Ascending aorta (tissue), 2 donors: ENCODE measurements at regions not wholly inside any gene's neighbourhood (a gene's known extent, or its start where the extent isn't known, plus 50 kb on each side); places are given as distances from the start of the nearest gene placed in this dataset.
"Not testable (repeated sequence)": the region's sequence is repeated elsewhere in the genome, so short reads cannot be mapped to it uniquely, and the experiment has no call there.

Experiments used
- DNase-seq, 2 donors: peaks; one replicate each; pipeline ENCODE4 v3.0.0-alpha.2; 2019; ENCODE audit warnings: low spot score in 2 of 2
- H3K27ac ChIP-seq, 2 donors: fragments of 200-600 bp; sonication (generic); one replicate each; pipeline ENCODE4 v1.5.1; 2016 to 2017; ENCODE audit warnings: mild to moderate bottlenecking in 1 of 2
- H3K27me3 ChIP-seq: fragments of 200-600 bp; sonication (generic); one replicate; pipeline ENCODE4 v1.5.1; 2017
- H3K36me3 ChIP-seq, 2 donors: fragments of 200-600 bp; sonication (generic); one replicate each; pipeline ENCODE4 v1.5.1; 2016
- H3K4me1 ChIP-seq, 2 donors: fragments of 200-600 bp; sonication (generic); one replicate each; pipeline ENCODE4 v1.5.1; 2016 to 2017; ENCODE audit warnings: mild to moderate bottlenecking in 1 of 2
- H3K4me3 ChIP-seq, 2 donors: fragments of 200-600 bp; sonication (generic); one replicate each; pipeline ENCODE4 v1.5.1; 2016 to 2017; ENCODE audit warnings: mild to moderate bottlenecking in 1 of 2
- H3K9me3 ChIP-seq, 2 donors: fragments of 200-600 bp; sonication (generic); one replicate each; pipeline ENCODE4 v1.5.1; 2016
- intact Hi-C: fragments of 100-400 bp; cut with DNase I; formaldehyde crosslinking; loops from one replicate; pipeline ENCODE4 v1.15.1; 2023
- TF ChIP-seq, protein P1 (sequence below), 3 experiments: fragments of 200-600 bp in 2 of 3; fragments of 450-650 bp in 1 of 3; sonication (generic) in 2 of 3; IDR thresholded peaks; one replicate each; pipeline ENCODE4 v1.5.1; 2016 to 2019; ENCODE audit warnings: antibody characterized with exemption in 3 of 3, mild to moderate bottlenecking in 1 of 3, moderate library complexity in 1 of 3

DNA sequence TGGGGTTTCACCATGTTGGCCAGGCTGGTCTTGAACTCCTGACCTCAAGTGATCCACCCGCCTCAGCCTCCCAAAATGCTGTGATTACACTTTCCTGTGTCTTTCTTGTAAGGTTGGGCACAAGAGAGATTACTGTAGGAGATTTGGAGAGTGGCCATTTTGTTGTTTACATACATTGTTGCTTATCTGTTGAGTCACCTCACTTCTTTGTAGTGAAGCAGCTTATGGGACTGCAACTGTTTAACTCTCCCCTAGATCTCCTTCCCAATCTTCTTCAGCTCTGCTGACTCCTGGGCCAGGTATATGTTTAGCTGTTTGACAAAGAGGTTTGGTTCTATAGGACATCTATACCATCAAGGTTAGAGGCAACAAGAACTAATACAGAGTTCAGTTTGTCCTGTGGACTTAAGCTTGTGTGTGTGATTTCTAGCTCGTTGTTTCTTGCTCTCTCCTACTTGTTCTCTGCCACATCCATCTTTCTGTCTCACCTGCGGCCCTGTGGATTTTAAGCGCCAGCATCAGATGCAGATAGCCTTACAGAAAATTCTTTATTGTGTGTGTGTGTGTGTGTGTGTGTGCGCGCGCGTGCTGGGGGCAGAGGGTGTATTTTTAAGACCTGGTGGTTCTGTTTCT is 95.4 kb downstream of the HAUS1 start:
- Histone ChIP-seq H3K27me3 (no peaks in the 10 kb centered on the region), H3K4me3 (no peak overlapping the region), H3K27ac (no peak overlapping the region), H3K4me1 (no peaks in the 10 kb centered on the region), H3K9me3 (no peaks in the 10 kb centered on the region), H3K36me3 (peaks cover 0 to 3% of the 10 kb centered on the region in 2 donors)
- TF ChIP-seq, protein P1, sequence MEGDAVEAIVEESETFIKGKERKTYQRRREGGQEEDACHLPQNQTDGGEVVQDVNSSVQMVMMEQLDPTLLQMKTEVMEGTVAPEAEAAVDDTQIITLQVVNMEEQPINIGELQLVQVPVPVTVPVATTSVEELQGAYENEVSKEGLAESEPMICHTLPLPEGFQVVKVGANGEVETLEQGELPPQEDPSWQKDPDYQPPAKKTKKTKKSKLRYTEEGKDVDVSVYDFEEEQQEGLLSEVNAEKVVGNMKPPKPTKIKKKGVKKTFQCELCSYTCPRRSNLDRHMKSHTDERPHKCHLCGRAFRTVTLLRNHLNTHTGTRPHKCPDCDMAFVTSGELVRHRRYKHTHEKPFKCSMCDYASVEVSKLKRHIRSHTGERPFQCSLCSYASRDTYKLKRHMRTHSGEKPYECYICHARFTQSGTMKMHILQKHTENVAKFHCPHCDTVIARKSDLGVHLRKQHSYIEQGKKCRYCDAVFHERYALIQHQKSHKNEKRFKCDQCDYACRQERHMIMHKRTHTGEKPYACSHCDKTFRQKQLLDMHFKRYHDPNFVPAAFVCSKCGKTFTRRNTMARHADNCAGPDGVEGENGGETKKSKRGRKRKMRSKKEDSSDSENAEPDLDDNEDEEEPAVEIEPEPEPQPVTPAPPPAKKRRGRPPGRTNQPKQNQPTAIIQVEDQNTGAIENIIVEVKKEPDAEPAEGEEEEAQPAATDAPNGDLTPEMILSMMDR (IDR thresholded peaks at IDR 0.05): no peak
- DNase-seq: no peak
- intact Hi-C loops: no loop called here

DNA sequence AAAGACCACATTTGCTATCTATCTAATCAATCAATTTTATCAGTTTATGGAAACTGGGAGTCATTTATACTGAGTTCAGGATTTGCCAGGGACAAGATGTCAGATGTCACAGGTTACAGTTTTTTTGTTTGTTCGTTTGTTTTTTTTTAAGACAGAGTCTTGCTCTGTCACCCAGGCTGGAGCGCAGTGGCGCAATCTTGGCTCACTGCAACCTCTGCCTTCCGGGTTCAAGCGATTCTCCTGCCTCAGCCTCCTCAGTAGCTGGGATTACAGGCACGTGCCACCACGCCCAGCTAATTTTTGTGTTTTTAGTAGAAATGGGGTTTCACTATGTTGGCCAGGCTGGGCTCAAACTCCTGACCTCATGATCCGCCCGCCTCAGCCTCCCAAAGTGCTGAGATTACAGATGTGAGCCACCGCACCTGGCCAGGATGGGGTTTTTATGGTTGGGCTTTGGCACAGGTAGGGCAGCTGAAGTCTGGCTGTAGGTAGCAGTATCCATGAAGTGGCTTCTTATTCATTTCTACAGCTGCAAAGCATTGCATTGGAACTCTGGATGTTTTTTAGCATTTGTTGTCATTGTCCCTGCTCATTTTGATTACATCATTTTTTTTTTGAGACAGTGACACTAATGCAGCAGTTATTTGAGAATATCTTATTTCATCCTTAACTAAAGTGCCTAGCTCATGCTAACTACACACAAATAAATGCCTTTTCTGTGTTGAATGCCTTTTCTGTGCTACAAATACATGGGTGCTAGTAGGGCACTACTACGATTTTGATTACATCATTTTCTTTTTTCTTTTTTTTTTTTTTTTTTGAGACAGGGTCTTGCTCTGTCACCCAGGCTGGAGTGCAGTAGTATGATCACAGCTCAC is 96.2 kb downstream of the HAUS1 start:
- intact Hi-C loops: not testable (repeated sequence)

DNA sequence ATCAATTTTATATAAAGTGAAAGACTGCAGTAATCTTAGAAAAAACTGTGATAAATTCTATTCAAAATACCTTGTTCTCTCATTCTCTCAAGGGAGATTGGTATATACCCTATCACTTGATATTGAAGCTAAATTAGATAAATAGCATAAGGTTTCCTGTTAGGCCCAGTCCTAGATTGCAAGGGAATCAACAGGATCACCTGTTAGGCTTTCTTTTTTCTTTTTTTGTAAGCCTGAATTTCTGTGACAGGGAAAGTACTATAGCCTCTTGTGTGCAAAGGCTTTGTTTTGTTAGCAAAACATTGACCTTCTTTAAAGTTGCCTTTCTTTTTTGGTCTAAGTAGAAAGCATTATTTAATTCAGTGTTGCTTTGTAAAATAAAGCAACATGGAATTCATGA is 100.0 kb downstream of the HAUS1 start:
- no peaks in the 10 kb centered on the region for H3K9me3 ChIP-seq
- no peaks in the 10 kb centered on the region for H3K27me3 ChIP-seq
- no peak for DNase-seq
- TF ChIP-seq, protein P1 (IDR thresholded peaks at IDR 0.05): no peak
- H3K4me1 ChIP-seq: no peaks in the 10 kb centered on the region
- intact Hi-C loops: no loop called here
- peaks cover 0 to 3% of the 10 kb centered on the region in 2 donors for H3K36me3 ChIP-seq
- H3K27ac ChIP-seq: no peak overlapping the region
- no peak overlapping the region for H3K4me3 ChIP-seq

More for the DNA sequence above, 96.2 kb downstream of the HAUS1 start:
- not testable (repeated sequence) for H3K36me3 ChIP-seq, DNase-seq, H3K9me3 ChIP-seq, H3K4me1 ChIP-seq, H3K27ac ChIP-seq, H3K27me3 ChIP-seq, H3K4me3 ChIP-seq

- Histone ChIP-seq H3K4me3 (no peak overlapping the region), H3K27ac (no peak overlapping the region), H3K9me3 (no peaks in the 10 kb centered on the region), H3K36me3 (no peaks in the 10 kb centered on the region), H3K27me3 (no peaks in the 10 kb centered on the region), H3K4me1 (no peaks in the 10 kb centered on the region)
- intact Hi-C loops: no loop called here
- no peak for DNase-seq
- TF ChIP-seq, protein P1 (IDR thresholded peaks at IDR 0.05): no peak
Observed at GRCh38 chr18:46207985-46208384, 103.8 kb downstream of the HAUS1 start.

GRCh38 chr18:46209161-46209560 is 105.0 kb downstream of the HAUS1 start:
- DNase-seq: no peak
- Histone ChIP-seq H3K4me1 (no peaks in the 10 kb centered on the region), H3K4me3 (no peak overlapping the region), H3K27ac (no peak overlapping the region), H3K9me3 (no peaks in the 10 kb centered on the region), H3K36me3 (no peaks in the 10 kb centered on the region), H3K27me3 (no peaks in the 10 kb centered on the region)
- TF ChIP-seq, protein P1 (IDR thresholded peaks at IDR 0.05): no peak
- intact Hi-C loops: no loop called here

DNA sequence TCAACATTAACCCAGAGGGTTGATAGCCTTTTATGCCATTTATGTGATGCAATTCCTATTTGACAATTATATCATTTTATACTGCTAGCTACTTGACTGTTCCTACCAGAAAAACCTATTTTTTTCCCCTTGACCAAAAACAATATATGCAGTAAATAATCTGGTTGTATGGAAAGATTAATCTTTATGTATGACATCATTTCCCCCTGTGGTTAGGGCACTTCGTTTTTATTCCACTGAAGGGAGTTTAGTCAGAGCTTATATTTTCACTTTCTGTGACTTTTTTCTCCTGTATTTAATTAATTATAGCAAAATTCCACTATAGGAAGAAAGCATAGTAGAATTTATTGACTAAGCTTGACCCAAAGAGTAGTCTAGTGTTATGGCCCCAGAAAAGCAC is 107.6 kb downstream of the HAUS1 start:
- TF ChIP-seq, protein P1 (IDR thresholded peaks at IDR 0.05): no peak

More for the DNA sequence above, 107.6 kb downstream of the HAUS1 start:
- Histone ChIP-seq H3K4me3 (no peak overlapping the region), H3K27me3 (no peaks in the 10 kb centered on the region), H3K36me3 (peaks cover 6 to 10% of the 10 kb centered on the region in 2 donors), H3K9me3 (no peaks in the 10 kb centered on the region), H3K27ac (no peak overlapping the region), H3K4me1 (no peaks in the 10 kb centered on the region)
- no peak for DNase-seq
- intact Hi-C loops: loop anchor here (10.0 kb wide), 1 partner anchor 57 kb away; no protein-coding TSS in a partner anchor
